ENCODE measurements at regions not wholly inside any gene's neighbourhood (a gene's known extent, or its start where the extent isn't known, plus 50 kb on each side); places are given as distances from the start of the nearest gene placed in this dataset.

DNA sequence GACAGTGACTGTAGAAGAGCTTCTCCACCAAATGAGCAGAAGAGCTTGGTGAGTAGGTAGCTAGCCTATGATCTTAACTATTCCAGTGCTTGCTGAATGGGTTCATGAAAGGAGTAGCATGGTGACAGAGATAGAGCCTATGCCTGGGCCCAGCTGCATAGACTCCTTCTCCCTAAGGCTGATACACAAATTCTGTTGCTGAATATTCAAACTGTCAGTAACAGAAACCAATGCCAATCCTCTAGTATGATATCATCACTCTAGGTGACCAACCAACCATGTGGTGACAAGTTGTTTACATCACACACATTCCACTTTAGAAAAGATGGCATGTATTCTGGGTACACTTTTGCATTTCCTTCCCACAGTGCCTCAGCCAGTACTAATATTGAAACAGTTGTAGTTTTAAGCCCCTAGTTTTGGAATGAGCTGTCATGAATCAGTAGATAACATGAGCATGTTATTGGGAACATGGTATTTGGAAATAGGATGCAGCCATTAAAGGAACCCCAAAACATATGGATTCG, 103.4 kb upstream of the GRXCR1 start:
- no peaks in the 10 kb centered on the region for H3K9me3 ChIP-seq
- WGBS, 2 donors: 71 to 81% methylated on average over 1 of the region's 1 CpG
- intact Hi-C loops (cut with DNase I): no loop called here

DNA sequence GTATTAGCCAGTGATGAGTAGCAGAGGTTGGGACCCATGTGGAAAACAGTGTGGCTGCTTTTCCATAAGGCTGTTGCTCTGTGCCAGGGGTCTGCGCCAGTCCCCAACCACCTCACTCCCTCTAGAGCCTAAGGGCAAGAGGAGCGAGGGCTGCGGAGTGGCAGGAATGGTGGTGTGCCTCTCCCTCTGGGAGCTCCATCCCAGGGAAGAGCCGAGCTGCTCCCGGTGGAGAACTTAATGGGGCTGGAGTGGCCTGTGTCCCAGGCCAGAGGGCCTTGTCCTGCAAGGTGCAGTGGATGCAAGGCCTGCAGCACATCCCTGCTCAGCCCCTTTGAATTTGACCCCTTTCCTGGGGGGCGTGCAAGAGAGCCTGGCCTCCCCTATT, 105.4 kb upstream of the GRXCR1 start:
- Histone ChIP-seq H3K27ac (no peak overlapping the region), H3K4me1 (no peaks in the 10 kb centered on the region), H3K9me3 (no peaks in the 10 kb centered on the region), H3K4me3 (no peak overlapping the region), H3K27me3 (no peaks in the 10 kb centered on the region), H3K36me3 (no peaks in the 10 kb centered on the region)
- intact Hi-C loops (cut with DNase I): no loop called here
- no peak for TF ChIP-seq EP300 (IDR thresholded peaks at IDR 0.05)
- no peak for TF ChIP-seq POLR2A (IDR thresholded peaks at IDR 0.05)
- TF ChIP-seq, protein P1, sequence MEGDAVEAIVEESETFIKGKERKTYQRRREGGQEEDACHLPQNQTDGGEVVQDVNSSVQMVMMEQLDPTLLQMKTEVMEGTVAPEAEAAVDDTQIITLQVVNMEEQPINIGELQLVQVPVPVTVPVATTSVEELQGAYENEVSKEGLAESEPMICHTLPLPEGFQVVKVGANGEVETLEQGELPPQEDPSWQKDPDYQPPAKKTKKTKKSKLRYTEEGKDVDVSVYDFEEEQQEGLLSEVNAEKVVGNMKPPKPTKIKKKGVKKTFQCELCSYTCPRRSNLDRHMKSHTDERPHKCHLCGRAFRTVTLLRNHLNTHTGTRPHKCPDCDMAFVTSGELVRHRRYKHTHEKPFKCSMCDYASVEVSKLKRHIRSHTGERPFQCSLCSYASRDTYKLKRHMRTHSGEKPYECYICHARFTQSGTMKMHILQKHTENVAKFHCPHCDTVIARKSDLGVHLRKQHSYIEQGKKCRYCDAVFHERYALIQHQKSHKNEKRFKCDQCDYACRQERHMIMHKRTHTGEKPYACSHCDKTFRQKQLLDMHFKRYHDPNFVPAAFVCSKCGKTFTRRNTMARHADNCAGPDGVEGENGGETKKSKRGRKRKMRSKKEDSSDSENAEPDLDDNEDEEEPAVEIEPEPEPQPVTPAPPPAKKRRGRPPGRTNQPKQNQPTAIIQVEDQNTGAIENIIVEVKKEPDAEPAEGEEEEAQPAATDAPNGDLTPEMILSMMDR (IDR thresholded peaks at IDR 0.05): no peak
- TF ChIP-seq POLR2AphosphoS5 (IDR thresholded peaks at IDR 0.05): no peak
- WGBS, 2 donors: 89 to 94% methylated on average over 6 of the region's 6 CpGs
- no peak for DNase-seq

More for the DNA sequence above, 103.4 kb upstream of the GRXCR1 start:
- Histone ChIP-seq H3K36me3 (no peaks in the 10 kb centered on the region), H3K4me1 (no peaks in the 10 kb centered on the region), H3K27me3 (no peaks in the 10 kb centered on the region), H3K27ac (no peak overlapping the region), H3K4me3 (no peak overlapping the region)
- TF ChIP-seq POLR2AphosphoS5 (IDR thresholded peaks at IDR 0.05) (no peak), POLR2A (IDR thresholded peaks at IDR 0.05) (no peak), EP300 (IDR thresholded peaks at IDR 0.05) (no peak)
- TF ChIP-seq, protein P1 (IDR thresholded peaks at IDR 0.05): no peak
- no peak for DNase-seq

DNA sequence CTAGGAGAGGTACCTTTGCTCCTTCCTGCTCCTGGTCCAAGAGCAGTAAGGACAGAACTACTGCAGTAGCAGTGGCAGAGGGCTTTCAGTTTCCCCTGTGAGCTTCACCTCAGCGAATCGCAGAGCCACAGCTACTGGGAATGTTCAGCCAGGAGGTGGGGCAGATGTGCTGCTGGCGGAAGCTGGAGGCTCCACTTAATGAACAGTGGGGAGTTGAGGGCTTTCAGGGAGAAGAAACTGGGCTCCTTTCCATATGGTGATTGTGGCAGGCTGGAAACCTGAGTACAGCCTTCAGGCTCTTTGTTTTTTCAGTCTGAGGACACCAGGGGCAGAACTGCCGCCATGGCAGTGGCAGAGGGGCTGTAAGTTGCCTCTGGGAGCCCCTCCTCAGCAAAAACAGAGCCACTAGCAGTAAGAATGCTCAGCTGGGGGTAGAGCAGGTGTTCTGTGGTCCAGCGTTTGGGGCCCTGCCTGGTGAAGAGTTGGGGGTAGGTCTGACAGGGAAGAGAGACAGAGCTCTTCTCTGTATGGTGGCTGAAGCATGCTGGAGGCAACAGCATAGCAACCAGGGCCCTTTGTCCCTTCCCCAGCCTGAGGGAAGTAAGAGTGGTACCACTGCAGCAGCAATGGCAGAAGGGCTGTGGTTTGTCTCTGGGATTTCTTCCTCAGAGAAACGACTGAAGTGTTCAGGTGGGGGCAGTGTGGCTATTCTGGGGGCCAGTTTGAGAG, 106.0 kb upstream of the GRXCR1 start:
- no peak for DNase-seq
- Histone ChIP-seq H3K4me1 (no peaks in the 10 kb centered on the region), H3K27ac (no peak overlapping the region), H3K27me3 (no peaks in the 10 kb centered on the region), H3K36me3 (no peaks in the 10 kb centered on the region), H3K4me3 (no peak overlapping the region), H3K9me3 (no peaks in the 10 kb centered on the region)
- TF ChIP-seq EP300 (IDR thresholded peaks at IDR 0.05) (no peak), POLR2AphosphoS5 (IDR thresholded peaks at IDR 0.05) (no peak), POLR2A (IDR thresholded peaks at IDR 0.05) (no peak)
- TF ChIP-seq, protein P1 (IDR thresholded peaks at IDR 0.05): no peak
- 62 to 76% methylated on average over 6 of the region's 6 CpGs for WGBS, 2 donors
- intact Hi-C loops (cut with DNase I): no loop called here

DNA sequence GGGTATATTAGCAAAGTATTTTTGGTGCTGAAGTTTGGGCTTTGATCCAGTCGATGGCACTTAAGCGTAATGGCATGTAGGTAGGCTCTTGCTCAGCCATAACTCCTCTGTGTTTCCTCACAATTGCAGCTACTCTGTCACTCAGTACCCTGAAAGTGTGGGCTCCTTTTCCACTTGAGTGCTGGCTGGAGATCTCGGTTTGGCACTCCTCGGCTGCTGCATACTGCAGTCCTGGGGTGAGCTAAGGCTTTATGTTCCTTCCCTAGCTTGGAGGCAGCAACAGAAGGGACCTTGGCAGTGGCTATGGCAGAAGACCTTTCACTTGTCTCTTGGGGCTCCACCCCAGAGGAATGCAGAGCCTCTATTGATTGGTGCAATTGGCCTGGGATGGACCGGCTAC, 106.7 kb upstream of the GRXCR1 start:
- intact Hi-C loops (cut with DNase I): no loop called here
- Histone ChIP-seq H3K9me3 (no peaks in the 10 kb centered on the region), H3K36me3 (no peaks in the 10 kb centered on the region), H3K4me3 (no peak overlapping the region), H3K4me1 (no peaks in the 10 kb centered on the region), H3K27me3 (no peaks in the 10 kb centered on the region), H3K27ac (no peak overlapping the region)
- WGBS, 2 donors: 90 to 92% methylated on average over 5 of the region's 5 CpGs
- TF ChIP-seq, protein P1 (IDR thresholded peaks at IDR 0.05): no peak
- TF ChIP-seq POLR2AphosphoS5 (IDR thresholded peaks at IDR 0.05) (no peak), EP300 (IDR thresholded peaks at IDR 0.05) (no peak), POLR2A (IDR thresholded peaks at IDR 0.05) (no peak)
- DNase-seq: no peak

Measured in sigmoid colon (tissue), 6 donors.